HG02885 (cell line): ENCODE measurements at regions not wholly inside any gene's neighbourhood (a gene's known extent, or its start where the extent isn't known, plus 50 kb on each side); places are given as distances from the start of the nearest gene placed in this dataset.

Experiments used
- ATAC-seq: cut with Tn5 transposase; IDR thresholded peaks from one replicate; pipeline ENCODE4 v1.9.1; 2021; ENCODE audit warnings: mild to moderate bottlenecking; ENCODE audit not compliant: unreplicated experiment, poor library complexity

GRCh38 chr17:33803686-33804085 lies 451.4 kb upstream of the CCL2 start:
- no peak for ATAC-seq

- ATAC-seq, result no peak
Observed at GRCh38 chr17:33804401-33804800, 450.7 kb upstream of the CCL2 start.

- ATAC-seq, result no peak
Observed at GRCh38 chr17:33806631-33807030, 448.5 kb upstream of the CCL2 start.

- ATAC-seq, result no peak
Observed at GRCh38 chr17:33809748-33810147, 445.3 kb upstream of the CCL2 start.

GRCh38 chr17:33811004-33811760 lies 443.9 kb upstream of the CCL2 start:
- no peak for ATAC-seq

- no peak for ATAC-seq
Observed at GRCh38 chr17:33811984-33812577, 443.0 kb upstream of the CCL2 start.

GRCh38 chr17:33814852-33815251 lies 440.2 kb upstream of the CCL2 start:
- ATAC-seq, result no peak

GRCh38 chr17:33816036-33816435 lies 439.0 kb upstream of the CCL2 start:
- no peak for ATAC-seq

GRCh38 chr17:33816842-33817617 lies 438.1 kb upstream of the CCL2 start:
- ATAC-seq, result no peak

GRCh38 chr17:33819539-33819938 lies 435.5 kb upstream of the CCL2 start:
- no peak for ATAC-seq

- ATAC-seq, result no peak
Observed at GRCh38 chr17:33832262-33832661, 422.8 kb upstream of the CCL2 start.

GRCh38 chr17:33837281-33837680 lies 417.8 kb upstream of the CCL2 start:
- no peak for ATAC-seq

GRCh38 chr17:33838281-33838680 lies 416.8 kb upstream of the CCL2 start:
- ATAC-seq, result no peak

GRCh38 chr17:33847900-33848299 lies 407.2 kb upstream of the CCL2 start:
- no peak for ATAC-seq

- ATAC-seq, result no peak
Observed at GRCh38 chr17:33848433-33848832, 406.7 kb upstream of the CCL2 start.

- no peak for ATAC-seq
Observed at GRCh38 chr17:33854596-33854995, 400.5 kb upstream of the CCL2 start.

GRCh38 chr17:33858121-33858520 lies 397.0 kb upstream of the CCL2 start:
- ATAC-seq, result no peak

GRCh38 chr17:33858682-33859081 lies 396.4 kb upstream of the CCL2 start:
- no peak for ATAC-seq

GRCh38 chr17:33862772-33863602 lies 392.1 kb upstream of the CCL2 start:
- ATAC-seq, result no peak

GRCh38 chr17:33864758-33865229 lies 390.3 kb upstream of the CCL2 start:
- no peak for ATAC-seq
